ENCODE measurements at regions not wholly inside any gene's neighbourhood (a gene's known extent, or its start where the extent isn't known, plus 50 kb on each side); places are given as distances from the start of the nearest gene placed in this dataset.

DNA sequence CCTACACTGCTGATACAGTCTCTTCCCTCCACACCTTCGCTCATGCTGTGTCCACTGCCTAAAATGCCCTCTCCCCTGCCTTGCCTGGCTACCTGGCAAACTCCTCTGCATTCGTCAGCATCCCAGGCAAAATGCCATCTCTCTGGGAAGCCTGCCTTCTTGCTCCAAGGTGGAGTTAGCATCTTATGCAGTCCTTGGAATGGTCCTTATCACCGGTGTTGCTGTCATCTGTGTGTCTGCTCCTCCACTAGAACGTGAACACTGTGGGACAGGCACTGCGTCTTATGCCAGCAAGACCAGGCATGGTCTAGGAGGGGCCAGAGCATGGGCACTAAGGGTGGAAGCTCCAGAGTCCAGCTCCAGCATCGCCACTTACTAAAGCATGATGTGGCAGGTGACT lies 211.8 kb downstream of the MATN1 start:
- peaks cover 9% of the 10 kb centered on the region for H3K4me1 Mint-ChIP-seq
- WGBS, 2 experiments (ENCODE audit: insufficient coverage in 1 of 2, insufficient read length in 1 of 2) = 85 to 96% methylated on average over 5 to 6 of the region's 6 CpGs
- H3K9me3 ChIP-seq (ENCODE audit: control insufficient read depth, low read length) = no peaks in the 10 kb centered on the region

DNA sequence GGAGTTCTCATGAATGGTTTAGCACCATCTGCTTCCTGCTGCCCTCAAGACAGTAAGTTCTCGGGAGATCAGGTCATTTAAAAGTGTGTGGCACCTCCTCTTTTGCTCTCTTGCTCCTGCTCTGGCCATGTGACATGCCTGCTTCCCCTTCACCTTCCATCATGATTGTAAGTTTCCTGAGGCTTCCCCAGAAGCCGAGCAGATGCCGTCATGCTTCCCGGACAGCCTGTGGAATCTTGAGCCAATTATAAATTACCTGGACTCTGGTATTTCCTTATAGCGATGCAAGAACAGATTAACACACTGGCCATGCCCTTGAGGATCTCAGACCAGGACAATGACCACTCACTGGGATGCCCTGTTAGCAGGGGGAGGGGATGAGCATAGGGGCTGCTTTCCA lies 212.3 kb downstream of the MATN1 start:
- Histone ChIP-seq H3K9me3 (ENCODE audit: control insufficient read depth, low read length) (no peaks in the 10 kb centered on the region), H3K36me3 (ENCODE audit: control insufficient read depth, insufficient read depth, low read length) (no peaks in the 10 kb centered on the region), H3K4me1 (ENCODE audit: control insufficient read depth, insufficient read depth, low read length) (no peaks in the 10 kb centered on the region), H3K9ac (ENCODE audit: extremely low read depth, low read length, poor library complexity, severe bottlenecking) (no peak overlapping the region), H3K27me3 (ENCODE audit: control insufficient read depth, insufficient read depth, low read length, poor library complexity, severe bottlenecking) (no peaks in the 10 kb centered on the region), H3K27ac (ENCODE audit: low read depth, low read length) (no peak overlapping the region), H3K4me3 (ENCODE audit: low read length) (no peak overlapping the region)
- 82 to 94% methylated on average over 5 of the region's 5 CpGs for WGBS, 2 experiments (ENCODE audit: insufficient coverage in 1 of 2, insufficient read length in 1 of 2)
- H3K36me3 Mint-ChIP-seq (ENCODE audit: low read depth) = no peaks in the 10 kb centered on the region
- H3K27me3 Mint-ChIP-seq (ENCODE audit: insufficient read depth) = no peaks in the 10 kb centered on the region
- peak; percentile 26 for DNase-seq
- no peak overlapping the region for H3K27ac Mint-ChIP-seq
- H3K4me1 Mint-ChIP-seq = peaks cover 9% of the 10 kb centered on the region
- TF ChIP-seq, protein P1, sequence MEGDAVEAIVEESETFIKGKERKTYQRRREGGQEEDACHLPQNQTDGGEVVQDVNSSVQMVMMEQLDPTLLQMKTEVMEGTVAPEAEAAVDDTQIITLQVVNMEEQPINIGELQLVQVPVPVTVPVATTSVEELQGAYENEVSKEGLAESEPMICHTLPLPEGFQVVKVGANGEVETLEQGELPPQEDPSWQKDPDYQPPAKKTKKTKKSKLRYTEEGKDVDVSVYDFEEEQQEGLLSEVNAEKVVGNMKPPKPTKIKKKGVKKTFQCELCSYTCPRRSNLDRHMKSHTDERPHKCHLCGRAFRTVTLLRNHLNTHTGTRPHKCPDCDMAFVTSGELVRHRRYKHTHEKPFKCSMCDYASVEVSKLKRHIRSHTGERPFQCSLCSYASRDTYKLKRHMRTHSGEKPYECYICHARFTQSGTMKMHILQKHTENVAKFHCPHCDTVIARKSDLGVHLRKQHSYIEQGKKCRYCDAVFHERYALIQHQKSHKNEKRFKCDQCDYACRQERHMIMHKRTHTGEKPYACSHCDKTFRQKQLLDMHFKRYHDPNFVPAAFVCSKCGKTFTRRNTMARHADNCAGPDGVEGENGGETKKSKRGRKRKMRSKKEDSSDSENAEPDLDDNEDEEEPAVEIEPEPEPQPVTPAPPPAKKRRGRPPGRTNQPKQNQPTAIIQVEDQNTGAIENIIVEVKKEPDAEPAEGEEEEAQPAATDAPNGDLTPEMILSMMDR (conservative IDR thresholded peaks at IDR 0.05) = no peak
- H3K4me3 Mint-ChIP-seq = no peak overlapping the region
- peaks cover 7% of the 10 kb centered on the region for H3K9me3 Mint-ChIP-seq

More for the DNA sequence above, 211.8 kb downstream of the MATN1 start:
- H3K36me3 ChIP-seq (ENCODE audit: control insufficient read depth, insufficient read depth, low read length) = no peaks in the 10 kb centered on the region
- Mint-ChIP-seq H3K36me3 (ENCODE audit: low read depth) (no peaks in the 10 kb centered on the region), H3K9me3 (peaks cover 7% of the 10 kb centered on the region), H3K27me3 (ENCODE audit: insufficient read depth) (no peaks in the 10 kb centered on the region), H3K4me3 (no peak overlapping the region), H3K27ac (no peak overlapping the region)
- H3K4me1 ChIP-seq (ENCODE audit: control insufficient read depth, insufficient read depth, low read length) = no peaks in the 10 kb centered on the region
- DNase-seq = peak; percentile 40
- H3K9ac ChIP-seq (ENCODE audit: extremely low read depth, low read length, poor library complexity, severe bottlenecking) = no peak overlapping the region
- no peak overlapping the region for H3K27ac ChIP-seq (ENCODE audit: low read depth, low read length)
- no peak overlapping the region for H3K4me3 ChIP-seq (ENCODE audit: low read length)
- no peaks in the 10 kb centered on the region for H3K27me3 ChIP-seq (ENCODE audit: control insufficient read depth, insufficient read depth, low read length, poor library complexity, severe bottlenecking)
- TF ChIP-seq, protein P1 (conservative IDR thresholded peaks at IDR 0.05) = no peak

DNA sequence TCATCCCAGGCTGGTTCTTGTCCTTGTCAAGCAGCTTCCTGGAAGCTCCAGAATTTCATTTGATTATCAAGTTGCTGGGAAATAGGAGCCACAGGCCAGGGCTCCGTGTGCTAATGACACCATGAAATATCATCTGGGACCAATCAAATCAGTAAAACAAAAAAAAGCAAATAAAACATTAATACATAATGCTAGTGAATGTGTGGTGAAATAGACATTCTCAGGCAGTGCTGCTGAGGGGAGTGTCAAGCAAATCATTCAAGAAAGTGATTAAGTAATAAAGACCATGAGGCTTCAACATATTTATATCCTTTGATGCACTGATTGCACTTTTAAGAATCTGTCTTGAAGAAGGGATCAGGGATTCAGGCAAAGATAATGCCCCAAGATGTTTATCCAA lies 213.7 kb downstream of the MATN1 start:
- DNase-seq = no peak
- H3K4me1 Mint-ChIP-seq = peaks cover 9% of the 10 kb centered on the region
- H3K4me3 Mint-ChIP-seq = no peak overlapping the region
- H3K4me1 ChIP-seq (ENCODE audit: control insufficient read depth, insufficient read depth, low read length) = no peaks in the 10 kb centered on the region
- no peaks in the 10 kb centered on the region for H3K27me3 Mint-ChIP-seq (ENCODE audit: insufficient read depth)
- H3K4me3 ChIP-seq (ENCODE audit: low read length) = no peak overlapping the region
- no peak overlapping the region for H3K27ac Mint-ChIP-seq
- no peaks in the 10 kb centered on the region for H3K36me3 ChIP-seq (ENCODE audit: control insufficient read depth, insufficient read depth, low read length)
- H3K9me3 Mint-ChIP-seq = peaks cover 7% of the 10 kb centered on the region
- TF ChIP-seq, protein P1 (conservative IDR thresholded peaks at IDR 0.05) = no peak
- 60 to 100% methylated on average over 1 of the region's 1 CpG for WGBS, 2 experiments (ENCODE audit: insufficient coverage in 1 of 2, insufficient read length in 1 of 2)
- no peak overlapping the region for H3K27ac ChIP-seq (ENCODE audit: low read depth, low read length)
- H3K36me3 Mint-ChIP-seq (ENCODE audit: low read depth) = no peaks in the 10 kb centered on the region
- no peaks in the 10 kb centered on the region for H3K27me3 ChIP-seq (ENCODE audit: control insufficient read depth, insufficient read depth, low read length, poor library complexity, severe bottlenecking)
- no peak overlapping the region for H3K9ac ChIP-seq (ENCODE audit: extremely low read depth, low read length, poor library complexity, severe bottlenecking)
- H3K9me3 ChIP-seq (ENCODE audit: control insufficient read depth, low read length) = no peaks in the 10 kb centered on the region

All from endodermal cell (in vitro differentiated cells).